ENCODE measurements at regions not wholly inside any gene's neighbourhood (a gene's known extent, or its start where the extent isn't known, plus 50 kb on each side); places are given as distances from the start of the nearest gene placed in this dataset.

DNA sequence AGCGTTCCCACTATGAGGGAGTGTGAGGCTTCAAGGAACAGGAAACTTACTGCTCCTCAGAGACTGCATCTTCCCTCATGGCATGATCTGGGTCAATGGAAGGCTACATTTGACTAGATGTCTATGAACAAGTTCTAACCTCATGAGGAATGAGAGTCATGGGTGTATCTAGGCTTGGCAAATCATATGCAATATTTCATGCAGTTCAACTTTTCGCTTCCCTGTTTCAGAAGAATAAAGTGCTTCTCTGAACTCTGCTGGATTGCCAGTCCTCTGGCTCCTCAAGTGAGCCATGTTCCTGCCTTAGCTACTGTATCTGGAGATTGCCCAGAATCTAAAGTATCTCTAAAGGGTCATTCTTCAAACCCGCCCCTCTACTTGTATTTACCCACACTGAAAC, 54.3 kb upstream of the SEMA3A start:
- no peaks in the 10 kb centered on the region for H3K9me2 ChIP-seq (ENCODE audit: insufficient read depth)
- in situ Hi-C loops (cut with MboI), result no loop called here
- H3K27ac ChIP-seq, result no peak overlapping the region
- peaks cover 17% of the 10 kb centered on the region; the same call in 1 of the 2 replicates for H3F3A ChIP-seq (ENCODE audit: insufficient read depth)
- no peak overlapping the region for H3K4me3 ChIP-seq
- H4K20me1 ChIP-seq (ENCODE audit: insufficient read depth), result no peaks in the 10 kb centered on the region
- WGBS, 2 experiments (ENCODE audit: low coverage in 1 of 2, low lambda C conversion rate in 2 of 2, missing lambda C conversion rate in 2 of 2), result 81% methylated on average over 3 of the region's 3 CpGs
- no peaks in the 10 kb centered on the region for H3K36me3 ChIP-seq (ENCODE audit: low read depth)
- DNase-seq, result no peak
- no peaks in the 10 kb centered on the region for H3K9me3 ChIP-seq (ENCODE audit: low read depth)
- H2AFZ ChIP-seq, result no peak overlapping the region
- H3K4me1 ChIP-seq (ENCODE audit: insufficient read depth), result peaks cover 21% of the 10 kb centered on the region
- H3K9ac ChIP-seq, result no peak overlapping the region
- H3K4me2 ChIP-seq (ENCODE audit: unreplicated experiment), result no peak overlapping the region
- H3K27me3 ChIP-seq (replicated peaks; ENCODE audit: insufficient read depth), result no peaks in the 10 kb centered on the region
- H3K79me2 ChIP-seq (ENCODE audit: insufficient read depth), result no peaks in the 10 kb centered on the region
- no peak for TF ChIP-seq EZH2 (IDR thresholded peaks at IDR 0.05; ENCODE audit: insufficient read depth, poor library complexity, severe bottlenecking)
- no peak for TF ChIP-seq EZH2phosphoT487 (IDR thresholded peaks at IDR 0.05; ENCODE audit: insufficient read depth, low read depth)

DNA sequence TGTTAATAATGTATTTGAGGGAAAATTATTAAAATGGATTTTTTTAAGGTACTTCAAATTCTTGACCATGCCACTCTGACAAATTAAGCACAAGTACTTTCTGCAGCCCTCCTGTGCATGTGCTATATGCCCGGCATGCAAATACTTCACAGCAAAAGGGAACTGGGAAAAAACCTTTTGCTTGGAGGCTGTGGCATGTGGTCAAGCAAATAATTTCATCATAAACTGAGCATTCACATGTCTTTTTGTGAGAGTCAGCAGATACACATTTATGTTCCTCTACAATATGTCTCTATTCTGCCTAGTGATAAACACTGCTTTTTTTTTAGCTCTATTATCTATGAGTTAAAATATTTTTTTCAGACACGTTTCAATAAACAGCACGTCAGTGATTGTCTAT, 53.7 kb upstream of the SEMA3A start:
- no peak overlapping the region for H2AFZ ChIP-seq
- in situ Hi-C loops (cut with MboI), result no loop called here
- H3K27ac ChIP-seq, result no peak overlapping the region

DNA sequence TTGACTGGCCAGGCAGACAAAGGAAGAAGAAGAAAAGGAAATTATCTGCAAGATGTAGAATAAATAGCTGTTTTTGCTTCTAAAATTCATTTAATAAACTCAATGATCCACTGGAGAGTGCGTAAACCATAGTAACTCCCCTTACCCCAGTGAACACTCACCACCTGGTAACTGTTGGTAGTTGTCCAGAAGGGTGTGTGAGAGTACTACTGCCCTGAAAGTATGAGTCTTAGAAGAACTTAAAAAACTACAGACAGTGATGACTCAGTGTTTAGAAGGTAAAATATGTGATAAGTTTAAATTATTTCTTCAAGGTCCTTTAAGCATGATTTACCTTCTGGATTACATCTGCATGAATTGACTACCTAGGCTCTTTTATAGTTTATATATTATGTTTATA, 53.0 kb upstream of the SEMA3A start:
- peaks cover 21% of the 10 kb centered on the region for H3K4me1 ChIP-seq (ENCODE audit: insufficient read depth)

More for the DNA sequence above, 53.7 kb upstream of the SEMA3A start:
- WGBS, 2 experiments (ENCODE audit: low coverage in 1 of 2, low lambda C conversion rate in 2 of 2, missing lambda C conversion rate in 2 of 2), result 93 to 98% methylated on average over 3 of the region's 3 CpGs
- Histone ChIP-seq H3K36me3 (ENCODE audit: low read depth) (no peaks in the 10 kb centered on the region), H3K27me3 (replicated peaks; ENCODE audit: insufficient read depth) (no peaks in the 10 kb centered on the region), H3K9ac (no peak overlapping the region), H3F3A (ENCODE audit: insufficient read depth) (peaks cover 17% of the 10 kb centered on the region; the same call in 1 of the 2 replicates), H3K9me2 (ENCODE audit: insufficient read depth) (no peaks in the 10 kb centered on the region), H3K4me2 (ENCODE audit: unreplicated experiment) (no peak overlapping the region), H3K4me3 (no peak overlapping the region), H3K4me1 (ENCODE audit: insufficient read depth) (peaks cover 21% of the 10 kb centered on the region), H3K79me2 (ENCODE audit: insufficient read depth) (no peaks in the 10 kb centered on the region), H3K9me3 (ENCODE audit: low read depth) (no peaks in the 10 kb centered on the region), H4K20me1 (ENCODE audit: insufficient read depth) (no peaks in the 10 kb centered on the region)
- TF ChIP-seq EZH2 (IDR thresholded peaks at IDR 0.05; ENCODE audit: insufficient read depth, poor library complexity, severe bottlenecking) (no peak), EZH2phosphoT487 (IDR thresholded peaks at IDR 0.05; ENCODE audit: insufficient read depth, low read depth) (no peak)
- DNase-seq, result no peak

DNA sequence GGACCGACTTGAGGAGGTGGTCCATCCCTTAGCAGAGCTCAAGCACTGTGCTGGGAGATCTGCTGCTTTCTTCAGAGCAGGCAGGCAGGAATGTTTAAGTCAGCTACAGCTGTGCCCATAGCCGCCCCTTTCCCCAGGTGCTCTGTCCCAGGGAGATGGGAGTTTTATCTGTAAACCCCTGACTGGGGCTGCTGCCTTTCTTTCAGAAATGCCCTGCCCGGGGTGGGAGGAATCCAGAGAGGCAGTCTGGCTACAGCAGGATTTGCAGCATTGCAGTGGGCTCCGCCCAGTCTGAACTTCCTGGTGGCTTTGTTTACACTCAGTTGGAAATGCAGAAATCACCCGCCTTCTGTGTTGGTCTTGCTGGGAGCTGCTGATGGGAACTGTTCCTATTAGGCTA, 51.2 kb upstream of the SEMA3A start:
- no peaks in the 10 kb centered on the region for H3K27me3 ChIP-seq (replicated peaks; ENCODE audit: insufficient read depth)
- H3K4me1 ChIP-seq (ENCODE audit: insufficient read depth), result peaks cover 7% of the 10 kb centered on the region
- no peaks in the 10 kb centered on the region for H4K20me1 ChIP-seq (ENCODE audit: insufficient read depth)
- no peak overlapping the region for H3K9ac ChIP-seq
- no peak overlapping the region for H3K4me2 ChIP-seq (ENCODE audit: unreplicated experiment)
- H3K9me3 ChIP-seq (ENCODE audit: low read depth), result no peaks in the 10 kb centered on the region
- H3K9me2 ChIP-seq (ENCODE audit: insufficient read depth), result no peaks in the 10 kb centered on the region
- no peak for DNase-seq
- WGBS, 2 experiments (ENCODE audit: low coverage in 1 of 2, low lambda C conversion rate in 2 of 2, missing lambda C conversion rate in 2 of 2), result 82% methylated on average over 4 to 5 of the region's 5 CpGs
- H3F3A ChIP-seq (ENCODE audit: insufficient read depth), result peaks cover 1% of the 10 kb centered on the region; the same call in 1 of the 2 replicates
- H2AFZ ChIP-seq, result no peak overlapping the region
- in situ Hi-C loops (cut with MboI), result no loop called here
- no peaks in the 10 kb centered on the region for H3K36me3 ChIP-seq (ENCODE audit: low read depth)
- no peak for TF ChIP-seq EZH2phosphoT487 (IDR thresholded peaks at IDR 0.05; ENCODE audit: insufficient read depth, low read depth)
- TF ChIP-seq EZH2 (IDR thresholded peaks at IDR 0.05; ENCODE audit: insufficient read depth, poor library complexity, severe bottlenecking), result no peak
- no peaks in the 10 kb centered on the region for H3K79me2 ChIP-seq (ENCODE audit: insufficient read depth)
- no peak overlapping the region for H3K4me3 ChIP-seq
- H3K27ac ChIP-seq, result no peak overlapping the region

More for the DNA sequence above, 53.0 kb upstream of the SEMA3A start:
- peak; percentile 57 for DNase-seq
- no peak overlapping the region for H3K4me3 ChIP-seq
- no peak overlapping the region for H3K27ac ChIP-seq
- H2AFZ ChIP-seq, result no peak overlapping the region
- TF ChIP-seq EZH2phosphoT487 (IDR thresholded peaks at IDR 0.05; ENCODE audit: insufficient read depth, low read depth) (no peak), EZH2 (IDR thresholded peaks at IDR 0.05; ENCODE audit: insufficient read depth, poor library complexity, severe bottlenecking) (no peak)
- H3F3A ChIP-seq (ENCODE audit: insufficient read depth), result peaks cover 17% of the 10 kb centered on the region; the same call in 1 of the 2 replicates
- no peaks in the 10 kb centered on the region for H3K9me3 ChIP-seq (ENCODE audit: low read depth)
- in situ Hi-C loops (cut with MboI), result no loop called here
- WGBS, 2 experiments (ENCODE audit: low coverage in 1 of 2, low lambda C conversion rate in 2 of 2, missing lambda C conversion rate in 2 of 2), result 94 to 95% methylated on average over 1 of the region's 1 CpG
- H3K9ac ChIP-seq, result no peak overlapping the region
- no peaks in the 10 kb centered on the region for H3K9me2 ChIP-seq (ENCODE audit: insufficient read depth)
- H3K79me2 ChIP-seq (ENCODE audit: insufficient read depth), result no peaks in the 10 kb centered on the region
- no peak overlapping the region for H3K4me2 ChIP-seq (ENCODE audit: unreplicated experiment)
- H3K36me3 ChIP-seq (ENCODE audit: low read depth), result no peaks in the 10 kb centered on the region
- H3K27me3 ChIP-seq (replicated peaks; ENCODE audit: insufficient read depth), result no peaks in the 10 kb centered on the region
- H4K20me1 ChIP-seq (ENCODE audit: insufficient read depth), result no peaks in the 10 kb centered on the region

Data from GM23248 (cell line).